ENCODE measurements at regions not wholly inside any gene's neighbourhood (a gene's known extent, or its start where the extent isn't known, plus 50 kb on each side); places are given as distances from the start of the nearest gene placed in this dataset.

GRCh38 chr3:87468938-87469337 lies 192.6 kb upstream of the POU1F1 start:
- Histone ChIP-seq H3K4me1 (ENCODE audit: control insufficient read depth in 1 of 2, insufficient read depth in 1 of 2, low read depth in 1 of 2, low read length in 1 of 2) (no peaks in the 10 kb centered on the region), H3K27ac (no peak overlapping the region), H3K36me3 (no peaks in the 10 kb centered on the region), H3K9me3 (no peaks in the 10 kb centered on the region), H3K27me3 (no peaks in the 10 kb centered on the region), H3K4me3 (ENCODE audit: low read depth in 1 of 2, low read length in 1 of 2) (no peak overlapping the region)
- no peak for TF ChIP-seq CTCF (IDR thresholded peaks at IDR 0.05)

GRCh38 chr3:87468235-87468634 lies 191.9 kb upstream of the POU1F1 start:
- Histone ChIP-seq H3K27ac (no peak overlapping the region), H3K4me3 (ENCODE audit: low read depth in 1 of 2, low read length in 1 of 2) (no peak overlapping the region), H3K4me1 (ENCODE audit: control insufficient read depth in 1 of 2, insufficient read depth in 1 of 2, low read depth in 1 of 2, low read length in 1 of 2) (no peaks in the 10 kb centered on the region), H3K27me3 (no peaks in the 10 kb centered on the region), H3K9me3 (no peaks in the 10 kb centered on the region), H3K36me3 (no peaks in the 10 kb centered on the region)
- TF ChIP-seq CTCF (IDR thresholded peaks at IDR 0.05) = no peak

- TF ChIP-seq CTCF (IDR thresholded peaks at IDR 0.05) = no peak
- no peaks in the 10 kb centered on the region for H3K27me3 ChIP-seq
- no peaks in the 10 kb centered on the region for H3K4me1 ChIP-seq (ENCODE audit: control insufficient read depth in 1 of 2, insufficient read depth in 1 of 2, low read depth in 1 of 2, low read length in 1 of 2)
- H3K36me3 ChIP-seq = no peaks in the 10 kb centered on the region
- no peak overlapping the region for H3K4me3 ChIP-seq (ENCODE audit: low read depth in 1 of 2, low read length in 1 of 2)
- H3K9me3 ChIP-seq = no peaks in the 10 kb centered on the region
- no peak overlapping the region for H3K27ac ChIP-seq
Observed at GRCh38 chr3:87462228-87462627, 185.8 kb upstream of the POU1F1 start.

GRCh38 chr3:87461443-87461842 lies 185.1 kb upstream of the POU1F1 start:
- H3K27me3 ChIP-seq = no peaks in the 10 kb centered on the region
- no peak for TF ChIP-seq CTCF (IDR thresholded peaks at IDR 0.05)
- no peaks in the 10 kb centered on the region for H3K9me3 ChIP-seq
- no peaks in the 10 kb centered on the region for H3K4me1 ChIP-seq (ENCODE audit: control insufficient read depth in 1 of 2, insufficient read depth in 1 of 2, low read depth in 1 of 2, low read length in 1 of 2)
- no peaks in the 10 kb centered on the region for H3K36me3 ChIP-seq
- no peak overlapping the region for H3K27ac ChIP-seq
- no peak overlapping the region for H3K4me3 ChIP-seq (ENCODE audit: low read depth in 1 of 2, low read length in 1 of 2)

GRCh38 chr3:87461036-87461435 lies 184.7 kb upstream of the POU1F1 start:
- no peaks in the 10 kb centered on the region for H3K9me3 ChIP-seq
- no peak overlapping the region for H3K27ac ChIP-seq
- no peak overlapping the region for H3K4me3 ChIP-seq (ENCODE audit: low read depth in 1 of 2, low read length in 1 of 2)
- no peak for TF ChIP-seq CTCF (IDR thresholded peaks at IDR 0.05)
- no peaks in the 10 kb centered on the region for H3K4me1 ChIP-seq (ENCODE audit: control insufficient read depth in 1 of 2, insufficient read depth in 1 of 2, low read depth in 1 of 2, low read length in 1 of 2)
- H3K27me3 ChIP-seq = no peaks in the 10 kb centered on the region
- H3K36me3 ChIP-seq = no peaks in the 10 kb centered on the region

DNA sequence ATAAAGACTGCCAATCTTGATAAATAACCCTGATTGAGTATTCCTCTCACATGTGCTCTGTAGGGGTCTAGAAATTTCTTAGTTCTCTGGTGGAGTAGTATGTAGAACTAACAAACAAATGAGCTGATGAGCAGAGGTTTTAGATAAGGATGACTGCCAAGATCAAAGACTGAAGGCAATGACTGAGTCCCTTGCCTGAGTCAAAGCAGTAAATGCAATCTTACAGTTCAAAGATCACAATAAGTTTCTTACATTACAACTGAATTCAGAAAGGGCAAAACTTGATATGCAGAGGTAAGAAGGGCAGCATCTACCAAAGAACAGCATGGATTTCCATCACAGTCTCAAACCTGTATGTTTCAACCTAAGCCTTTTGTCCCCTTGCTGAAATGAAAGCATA lies 172.2 kb upstream of the POU1F1 start:
- no peak overlapping the region for H3K27ac ChIP-seq

More for the DNA sequence above, 172.2 kb upstream of the POU1F1 start:
- H3K9me3 ChIP-seq = no peaks in the 10 kb centered on the region
- H3K27me3 ChIP-seq = no peaks in the 10 kb centered on the region
- H3K36me3 ChIP-seq = no peaks in the 10 kb centered on the region
- H3K4me3 ChIP-seq (ENCODE audit: low read depth in 1 of 2, low read length in 1 of 2) = no peak overlapping the region
- H3K4me1 ChIP-seq (ENCODE audit: control insufficient read depth in 1 of 2, insufficient read depth in 1 of 2, low read depth in 1 of 2, low read length in 1 of 2) = no peaks in the 10 kb centered on the region
- no peak for TF ChIP-seq CTCF (IDR thresholded peaks at IDR 0.05)
